SIG-M5 (cell line): ENCODE measurements at regions not wholly inside any gene's neighbourhood (a gene's known extent, or its start where the extent isn't known, plus 50 kb on each side); places are given as distances from the start of the nearest gene placed in this dataset.

Experiments
- DNase-seq: peaks from one replicate; lab custom pipeline; 2025; lab: John Stamatoyannopoulos, UW

DNA sequence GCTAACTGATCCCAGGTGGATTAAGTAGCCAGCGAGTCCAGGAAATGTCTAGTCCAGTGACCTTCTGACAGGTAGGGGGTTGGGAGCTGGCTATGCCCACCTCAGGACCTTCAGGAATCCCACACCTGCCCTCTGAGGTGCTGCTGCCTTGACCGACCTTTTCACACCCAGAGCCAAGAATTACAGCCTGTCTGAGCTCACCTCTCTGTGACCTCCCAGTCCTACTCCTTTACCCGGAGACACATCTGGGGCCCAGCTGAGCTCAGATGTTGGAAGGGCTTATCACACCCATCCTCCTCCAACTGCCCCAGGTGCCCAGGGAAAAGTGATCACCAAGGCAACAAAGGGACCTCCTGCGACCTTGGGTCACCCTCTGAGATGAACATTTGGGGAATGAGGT, 413.3 kb upstream of the TNP1 start:
- no peak for DNase-seq

DNA sequence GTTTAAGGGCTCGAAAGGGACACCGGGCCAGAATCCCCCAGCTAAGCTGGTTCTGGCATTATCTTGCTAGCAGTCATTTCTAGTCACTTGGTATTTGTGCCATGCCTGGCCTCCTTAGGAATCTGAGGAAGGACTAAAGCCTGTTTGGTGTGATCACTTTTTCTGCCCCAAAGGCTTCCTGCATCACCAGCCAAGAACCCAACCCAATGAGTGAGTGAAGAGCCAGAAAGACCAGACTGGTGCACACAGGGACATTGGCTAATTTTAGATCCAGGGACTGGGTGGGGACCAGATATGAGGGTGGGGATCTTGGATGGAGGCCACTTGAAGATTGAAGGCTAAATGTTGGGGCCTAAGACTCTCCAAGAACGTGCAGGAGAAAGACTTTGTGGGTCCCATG, 411.9 kb upstream of the TNP1 start:
- DNase-seq = no peak

DNA sequence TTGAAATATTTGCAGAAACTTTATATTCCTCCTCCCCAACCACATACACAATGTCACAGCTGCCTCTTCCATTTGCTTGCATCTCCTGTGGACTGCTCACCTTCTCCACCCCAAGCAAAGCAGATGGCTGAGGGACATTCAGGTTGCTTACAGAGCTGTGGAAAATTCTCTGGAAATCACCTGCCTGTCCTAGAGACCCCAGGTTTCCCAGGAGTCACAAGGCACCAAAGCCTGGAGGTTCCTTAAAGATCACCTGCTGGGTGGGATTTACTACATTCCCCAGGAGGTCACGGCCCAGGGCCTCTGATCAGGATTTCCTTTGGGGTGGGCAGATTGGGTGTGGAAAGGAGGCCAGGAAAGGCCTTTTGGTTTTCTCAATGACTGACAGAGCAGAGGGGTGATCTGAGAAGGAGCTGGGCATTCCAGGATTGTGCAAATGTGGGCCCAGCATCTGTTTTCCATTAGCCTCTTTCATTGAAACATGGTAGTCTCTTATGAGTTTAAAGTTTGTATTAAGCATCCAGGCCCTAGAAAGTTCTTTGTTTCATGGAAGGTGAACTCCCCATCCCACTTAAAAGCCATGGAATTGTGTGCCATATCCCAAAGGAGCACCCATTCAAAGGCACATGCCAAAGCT, 410.7 kb upstream of the TNP1 start:
- DNase-seq = no peak

DNA sequence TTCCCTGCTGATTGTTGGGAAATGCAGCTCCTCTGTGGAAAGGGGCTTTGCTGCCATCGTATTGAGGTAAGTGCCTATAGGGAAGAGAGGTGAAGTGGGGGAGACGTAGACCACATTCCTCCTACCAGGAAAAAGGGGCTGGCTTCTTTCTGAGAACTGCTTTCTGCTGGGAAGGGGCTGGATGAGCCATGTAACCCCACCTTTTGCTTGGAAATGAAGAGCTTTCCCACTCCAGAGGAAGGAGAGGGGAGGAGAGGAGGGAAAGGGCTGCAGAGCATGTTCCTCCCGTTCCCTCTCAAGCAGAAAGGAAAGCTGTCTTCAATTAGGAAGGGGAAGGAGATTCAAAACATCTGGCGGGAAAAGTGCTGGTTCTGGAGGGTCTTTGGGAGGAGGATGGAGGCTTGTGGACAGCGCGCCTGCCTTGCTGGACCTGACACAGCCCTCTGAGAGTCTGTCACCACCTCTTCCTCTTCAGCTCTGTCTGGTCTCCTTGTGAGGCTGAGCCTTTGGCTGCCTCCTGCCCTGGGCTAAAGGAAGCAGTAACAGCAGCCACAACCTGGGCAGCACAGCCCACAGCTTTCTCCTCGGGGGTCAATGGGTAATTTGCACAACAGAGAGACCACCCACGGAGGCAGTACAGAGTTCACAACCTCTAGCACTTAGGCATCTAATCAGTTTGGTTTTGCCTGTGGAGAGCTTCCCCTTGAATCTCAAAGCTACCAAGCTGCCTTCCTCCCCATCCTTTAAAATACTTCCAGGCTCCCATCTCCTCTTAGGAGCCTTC, 410.0 kb upstream of the TNP1 start:
- no peak for DNase-seq

DNA sequence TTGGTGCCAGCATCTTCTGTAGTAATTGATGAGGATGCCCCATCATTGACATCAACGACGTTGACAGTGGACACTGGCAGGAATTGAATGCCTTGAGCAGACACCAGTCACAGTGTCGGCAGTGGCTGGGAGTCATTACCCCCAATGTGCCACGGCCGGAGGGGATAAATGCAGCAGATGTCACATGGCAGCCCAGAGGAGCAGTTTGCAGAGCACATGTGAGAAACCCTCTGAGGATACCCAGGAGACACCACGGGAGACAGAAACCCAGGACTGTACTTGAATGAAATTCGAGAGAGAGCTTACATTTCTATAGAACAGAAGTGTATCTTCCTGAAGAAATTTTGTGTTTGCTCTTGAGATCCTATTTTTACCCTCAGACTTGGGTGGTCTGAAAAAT, 409.1 kb upstream of the TNP1 start:
- DNase-seq = no peak

DNA sequence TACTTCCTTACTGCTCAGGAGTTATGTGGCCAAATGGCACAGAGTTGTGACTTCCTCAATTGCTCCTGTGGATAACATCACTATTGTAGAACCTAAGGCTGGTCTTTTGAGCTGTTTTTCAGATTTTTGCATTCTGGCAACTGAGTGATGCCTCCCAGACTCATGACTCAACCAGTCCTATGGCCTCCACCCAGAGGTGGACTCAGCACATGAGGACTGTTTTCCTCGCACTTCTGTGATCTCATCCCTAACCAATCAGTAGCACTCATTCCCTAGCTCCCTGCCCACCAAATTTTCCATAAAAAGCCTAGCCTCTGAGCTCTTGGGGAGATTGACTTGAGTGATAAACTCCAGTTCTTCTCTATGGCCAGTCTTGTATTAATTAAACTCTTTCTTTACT, 407.9 kb upstream of the TNP1 start:
- DNase-seq = no peak

DNA sequence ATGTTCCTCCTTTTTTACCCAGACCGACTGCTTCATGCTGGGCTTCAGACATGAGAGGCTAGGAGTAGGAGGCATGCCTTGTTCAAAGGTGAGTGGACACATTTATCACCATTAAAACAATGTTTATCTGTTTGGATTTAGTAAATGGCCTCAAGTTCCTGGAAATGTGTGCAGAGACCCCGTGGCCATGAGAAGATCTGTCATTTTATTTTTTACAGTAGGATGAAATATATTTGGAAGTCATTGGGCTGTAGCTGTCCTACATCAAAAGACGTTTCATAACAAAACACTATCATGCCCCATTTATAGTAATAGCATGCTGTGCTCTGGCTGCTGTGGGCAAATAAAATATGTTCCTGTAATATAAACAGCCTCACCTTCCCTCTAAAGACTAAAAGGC, 403.9 kb upstream of the TNP1 start:
- no peak for DNase-seq

DNA sequence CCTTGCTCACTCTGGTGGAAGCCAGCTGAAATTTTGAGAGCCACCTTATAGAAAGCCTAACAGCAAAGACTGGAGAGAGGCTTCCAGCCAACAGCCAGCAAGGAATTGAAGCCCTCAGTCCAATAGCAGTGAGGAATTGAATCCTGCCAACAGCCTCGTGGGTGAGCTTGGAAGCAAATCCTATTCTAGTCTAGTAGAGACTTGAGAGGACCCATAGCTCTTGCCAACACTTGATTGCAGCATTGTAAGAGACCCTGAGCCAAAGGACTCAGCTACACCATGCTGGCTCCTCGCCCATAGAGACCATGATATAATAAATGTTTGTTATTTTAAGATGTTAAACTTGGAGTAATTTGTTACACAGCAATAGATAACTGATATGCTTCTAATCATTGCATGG, 403.0 kb upstream of the TNP1 start:
- DNase-seq = no peak

DNA sequence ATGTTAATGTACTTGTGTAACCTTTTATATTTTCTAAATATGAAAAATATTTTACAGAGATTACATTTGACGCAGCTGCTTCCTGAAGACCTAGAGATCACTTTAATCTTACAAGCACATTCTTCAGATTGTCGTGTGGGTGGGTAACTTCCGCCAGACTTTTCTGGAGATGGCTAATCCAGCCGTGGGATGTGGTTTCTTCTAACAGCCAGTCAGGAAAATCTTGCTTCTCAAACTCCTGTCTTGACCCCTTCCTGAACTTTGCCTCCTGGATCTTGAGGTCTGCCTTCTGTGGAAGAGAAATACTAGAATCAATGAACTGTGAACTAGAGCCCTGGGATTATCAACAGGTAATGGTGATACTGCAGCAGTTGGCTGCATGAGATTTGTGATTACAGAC, 401.6 kb upstream of the TNP1 start:
- DNase-seq = no peak

DNA sequence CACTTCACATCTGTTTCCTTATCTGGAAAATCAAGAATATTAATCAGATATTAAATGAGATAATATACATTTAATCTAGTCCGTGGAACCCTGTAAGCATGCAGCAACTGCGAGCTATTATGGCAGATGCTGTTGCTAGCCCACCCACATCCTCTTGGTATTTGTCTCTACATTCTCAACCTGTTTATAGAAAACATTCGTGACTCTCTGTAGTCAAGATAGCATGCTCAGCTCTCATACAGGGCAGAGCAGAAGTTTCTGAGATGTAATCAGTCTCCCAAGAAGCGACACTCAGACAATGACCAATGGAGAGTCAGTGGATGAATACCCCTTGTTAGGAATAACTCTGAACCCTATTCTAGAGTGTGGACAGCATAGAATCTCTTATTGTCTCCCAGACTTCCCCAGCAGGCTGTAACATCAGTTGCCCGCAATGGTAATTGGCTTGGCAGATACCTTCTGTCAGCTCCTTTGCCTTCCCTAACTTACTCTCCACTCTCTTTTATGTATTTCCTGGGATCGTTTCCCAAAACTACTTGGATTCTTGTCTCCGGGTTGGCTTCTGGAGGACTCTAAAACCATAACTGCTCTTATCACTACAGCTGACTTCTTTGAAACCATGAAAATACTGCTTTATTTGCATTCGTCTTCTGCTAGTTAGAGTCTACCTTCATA, 400.7 kb upstream of the TNP1 start:
- no peak for DNase-seq

DNA sequence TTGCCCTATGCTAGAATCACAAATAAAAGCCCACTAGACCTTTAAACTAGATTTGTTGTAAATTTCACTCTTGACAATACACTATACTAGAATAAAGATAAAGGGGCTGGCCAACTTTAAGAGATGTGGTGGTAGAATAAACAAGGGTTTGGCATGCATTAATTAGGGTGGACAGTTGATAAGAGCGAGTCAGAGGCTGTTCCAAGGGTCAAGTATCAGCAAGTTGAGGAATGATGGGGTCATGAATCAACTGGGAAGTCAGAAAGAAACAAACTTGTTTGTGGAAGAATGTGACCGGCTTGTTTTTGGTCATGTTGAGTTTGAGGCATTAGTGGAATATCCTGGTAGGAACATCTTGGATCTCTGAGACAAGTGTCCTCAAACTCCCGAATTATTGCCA, 398.3 kb upstream of the TNP1 start:
- no peak for DNase-seq

DNA sequence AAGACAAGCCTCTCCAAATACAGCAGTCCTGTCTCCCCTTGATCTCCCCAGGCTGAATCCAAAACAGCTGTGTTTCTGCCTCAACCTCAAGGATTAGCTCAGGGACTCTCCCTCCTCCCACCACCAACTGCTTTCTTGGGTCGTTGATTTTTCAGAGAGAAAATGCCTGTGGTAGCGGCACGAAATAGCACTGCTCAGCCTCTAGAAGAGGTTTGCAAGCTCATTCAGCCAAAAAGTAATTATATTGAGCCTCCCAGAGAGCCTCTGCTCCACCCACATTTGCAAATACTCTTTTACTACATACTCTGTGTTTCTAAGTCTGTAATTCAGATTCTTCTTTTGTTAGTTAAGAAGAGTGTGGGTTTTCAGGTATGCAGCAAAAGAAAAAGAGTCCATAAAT, 396.4 kb upstream of the TNP1 start:
- no peak for DNase-seq

DNA sequence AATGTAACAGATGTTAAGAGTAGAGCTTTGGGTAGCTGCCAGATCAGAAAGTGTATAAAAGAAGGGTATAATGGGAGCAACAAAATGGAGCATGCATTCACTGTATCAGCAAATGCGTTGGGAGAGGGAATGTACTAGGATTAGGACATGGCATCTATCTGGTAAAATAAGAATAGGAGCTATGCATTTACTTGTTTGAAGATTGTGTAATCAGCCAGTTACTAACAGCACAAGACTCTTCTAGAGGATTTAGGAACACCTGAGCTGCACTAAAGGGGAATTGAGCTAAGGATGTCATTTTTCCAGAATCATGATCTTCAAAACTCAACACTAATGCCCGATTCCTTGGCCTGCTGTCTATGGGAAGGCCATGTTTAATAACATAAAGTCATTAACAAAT, 394.2 kb upstream of the TNP1 start:
- no peak for DNase-seq

DNA sequence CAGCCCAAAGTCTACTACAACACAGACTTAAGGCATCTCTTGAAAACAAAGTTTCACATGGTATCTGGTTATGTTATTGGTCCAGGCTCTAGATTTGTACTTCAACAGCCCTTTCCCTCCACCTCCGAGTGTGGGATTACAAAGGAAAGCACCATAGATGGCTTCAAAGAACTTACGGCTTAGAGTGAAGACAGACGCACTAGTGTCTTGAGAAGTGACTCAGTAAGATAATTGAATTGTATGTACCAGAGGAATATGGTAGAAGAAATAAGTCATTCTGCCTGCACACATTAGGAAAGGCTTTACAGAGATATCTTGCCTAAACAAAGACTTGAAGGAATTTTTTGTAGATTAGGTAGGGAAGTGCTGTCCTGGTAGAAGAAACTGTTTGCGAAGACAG, 392.3 kb upstream of the TNP1 start:
- DNase-seq = no peak

DNA sequence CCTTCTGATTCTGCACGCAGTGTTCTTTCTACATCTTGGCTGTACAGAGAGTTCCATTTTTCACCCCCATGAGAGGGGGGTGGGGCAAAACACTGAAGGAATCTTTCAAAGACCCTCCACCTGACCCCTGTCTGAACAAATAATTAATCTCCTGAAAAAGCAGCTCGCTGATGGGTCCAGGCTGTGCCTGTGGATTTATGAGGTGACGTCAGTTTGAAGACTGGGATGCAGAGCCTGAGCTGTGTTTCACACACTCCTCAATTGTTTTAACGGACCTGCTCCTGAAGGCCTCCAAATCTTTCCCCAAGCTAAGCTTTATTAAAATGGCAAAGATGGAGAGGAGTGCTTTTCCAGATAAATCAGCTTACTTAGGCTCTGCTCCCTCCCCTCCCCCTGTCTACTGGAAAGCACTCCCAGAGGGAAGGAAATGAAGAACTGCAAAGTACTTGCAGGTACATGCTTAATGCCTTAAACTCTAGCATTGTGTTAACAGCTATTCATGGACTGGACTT, 390.2 kb upstream of the TNP1 start:
- DNase-seq = no peak

DNA sequence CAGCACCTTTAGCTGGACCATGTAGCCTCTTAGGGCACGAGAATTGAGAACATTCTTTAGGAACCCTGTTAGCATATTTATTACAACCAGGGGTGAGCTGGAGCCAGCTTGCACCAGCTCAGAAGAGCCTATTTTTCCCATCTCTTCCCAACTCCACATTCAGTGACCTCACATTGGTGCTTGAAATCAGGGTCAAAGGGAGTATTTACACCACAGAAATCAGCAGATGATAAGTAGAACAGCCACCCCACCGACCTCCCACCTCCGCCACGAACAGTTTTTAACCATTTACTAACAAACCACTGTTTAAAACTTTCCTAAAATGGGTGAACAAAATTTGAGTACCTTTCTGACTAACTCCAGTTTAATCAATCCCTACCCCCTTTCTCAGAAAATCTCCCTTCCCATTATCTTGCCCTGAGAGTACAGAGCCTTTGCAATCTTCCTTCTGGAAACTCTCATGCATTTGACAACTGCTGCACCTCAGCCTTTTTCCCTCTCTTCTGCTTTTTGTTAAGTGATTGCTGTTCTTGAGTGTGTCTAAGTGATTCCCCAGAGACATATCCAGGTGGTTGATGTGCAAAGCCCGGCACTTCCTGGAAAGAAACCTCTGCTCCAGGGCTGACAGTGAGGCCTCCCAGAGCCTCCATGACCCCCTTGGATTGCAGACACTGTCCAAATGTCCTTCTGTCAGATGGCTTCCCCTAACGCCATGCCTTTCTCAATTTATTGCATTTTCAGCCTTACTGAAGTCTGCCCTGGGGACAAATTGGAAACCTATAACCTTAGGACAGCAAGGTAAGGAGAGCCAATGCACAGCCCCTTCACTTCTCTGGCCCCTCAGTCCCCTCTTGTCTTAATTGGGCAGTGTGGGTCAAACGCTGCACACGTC, 389.5 kb upstream of the TNP1 start:
- DNase-seq = no peak

DNA sequence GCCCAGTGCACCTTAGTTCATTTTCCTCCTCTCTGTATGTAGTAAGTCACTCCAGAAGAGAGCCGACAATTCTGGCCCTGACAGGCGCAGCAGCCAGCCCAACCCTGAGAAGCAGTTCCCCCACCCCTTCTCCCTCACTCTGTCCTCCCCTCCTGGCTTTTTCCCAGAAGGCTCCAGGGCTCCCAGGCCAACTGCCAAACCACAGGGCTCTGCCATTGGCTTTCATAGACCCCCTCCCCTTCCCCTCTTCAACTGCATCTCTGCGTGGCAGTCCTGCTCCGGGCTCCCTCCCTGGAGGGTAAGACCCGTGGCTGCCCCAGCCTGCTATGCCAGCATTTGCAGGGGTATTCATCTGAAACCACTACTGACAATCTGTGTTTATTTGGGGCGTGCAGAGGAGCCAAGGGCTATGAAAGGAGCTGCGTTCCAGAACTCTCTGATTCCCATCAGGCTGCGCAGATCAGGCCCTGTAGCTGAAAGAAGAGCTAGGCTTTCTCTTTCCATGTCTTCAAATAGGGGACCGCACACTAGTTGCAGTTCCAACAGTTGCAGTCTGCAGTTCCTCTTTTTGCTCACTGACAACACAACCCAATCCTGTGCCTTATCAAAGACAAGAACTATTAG, 388.6 kb upstream of the TNP1 start:
- no peak for DNase-seq

DNA sequence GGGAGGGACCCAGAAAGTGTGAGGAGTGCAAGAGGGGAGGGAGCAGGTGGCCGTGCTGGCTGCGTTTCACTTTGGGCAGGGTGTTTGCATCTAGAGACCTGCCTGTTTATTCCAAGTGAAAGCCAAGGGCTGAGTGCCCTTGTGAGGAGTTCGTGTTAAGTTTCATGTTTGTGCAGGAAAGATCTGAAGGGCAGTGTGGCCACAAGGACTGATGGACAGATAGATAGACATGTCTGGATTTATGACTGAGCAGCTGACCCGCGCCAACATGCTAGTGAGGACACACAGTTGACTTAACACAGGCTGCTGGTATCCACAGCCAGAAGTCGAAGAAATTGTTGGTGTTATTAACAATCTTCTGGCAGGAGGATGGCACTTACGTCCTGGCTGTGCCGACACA, 387.6 kb upstream of the TNP1 start:
- no peak for DNase-seq

DNA sequence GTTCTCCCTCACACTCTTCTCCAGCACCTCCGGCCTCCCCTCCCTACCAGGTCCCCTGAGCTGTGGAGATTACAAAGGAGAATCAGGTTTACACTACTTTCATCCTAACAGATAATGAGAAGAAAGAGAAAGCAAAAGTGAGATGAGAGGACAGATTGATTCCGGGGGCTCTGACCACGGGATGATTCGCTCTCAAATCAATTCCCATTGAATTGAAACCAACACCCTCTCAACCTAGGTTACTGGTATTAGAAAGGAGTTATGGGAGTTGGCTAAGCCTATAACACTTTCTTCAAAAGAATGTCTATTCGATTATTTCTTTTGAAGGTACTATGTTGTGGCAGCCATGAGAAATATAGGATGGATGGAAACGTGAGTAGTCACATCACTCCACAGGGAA, 386.2 kb upstream of the TNP1 start:
- DNase-seq = no peak

DNA sequence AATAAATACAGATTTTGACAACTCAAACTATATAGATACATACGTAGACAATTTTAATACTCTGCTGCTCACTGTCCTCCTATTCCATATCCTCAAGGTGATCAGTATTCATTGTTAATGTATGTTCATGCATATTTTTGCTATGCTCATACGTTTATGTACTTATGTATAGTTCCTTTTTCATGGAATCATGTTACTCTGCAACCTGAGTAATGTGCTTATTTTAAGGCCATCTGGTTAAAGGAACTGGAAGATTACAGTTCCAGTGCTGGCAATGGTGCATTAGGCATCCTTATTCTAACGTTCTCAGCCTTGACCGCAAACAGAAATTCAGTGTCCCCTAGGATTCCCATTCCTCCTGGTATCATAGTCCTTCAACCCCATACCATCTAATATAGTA, 385.0 kb upstream of the TNP1 start:
- DNase-seq = no peak

DNA sequence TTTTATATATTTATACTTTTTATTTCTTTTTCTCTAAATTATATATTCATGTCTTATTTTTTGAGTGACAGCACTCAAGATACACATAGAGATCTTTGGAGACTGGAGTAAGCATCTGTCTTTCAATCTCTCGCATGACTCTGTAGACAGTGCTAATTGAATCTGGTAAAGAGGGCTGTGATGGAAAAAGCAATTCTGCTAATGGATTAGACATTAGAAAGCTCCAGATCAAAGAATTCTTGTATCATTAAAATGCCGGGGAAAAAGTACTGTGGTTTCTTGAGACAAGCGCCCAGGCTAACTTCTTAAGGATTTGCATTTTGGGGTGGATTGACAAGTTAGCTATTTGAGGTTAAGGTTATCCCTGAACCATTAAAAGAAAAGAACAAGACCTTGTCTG, 383.1 kb upstream of the TNP1 start:
- no peak for DNase-seq

DNA sequence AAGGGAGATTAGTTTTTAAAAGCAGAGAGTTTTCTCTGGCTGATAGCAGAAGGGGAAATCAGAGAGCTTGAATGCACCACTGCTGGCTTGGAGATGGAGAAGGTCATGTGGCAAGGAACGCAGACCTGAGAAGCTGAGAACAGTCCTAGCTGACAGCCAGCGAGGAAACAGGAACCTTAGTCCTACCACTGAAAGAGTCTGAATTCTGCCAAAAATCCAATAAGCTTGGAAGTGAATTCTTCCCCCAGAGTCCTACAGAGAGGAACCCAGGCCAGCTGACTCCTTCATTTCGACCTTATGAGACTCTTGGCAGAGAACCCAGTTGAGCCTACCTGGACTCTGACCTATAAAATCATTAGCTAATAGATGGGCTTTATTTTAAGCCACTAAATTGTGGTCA, 371.9 kb upstream of the TNP1 start:
- no peak for DNase-seq
